Parathyroid adenoma (tissue), 2 donors: ENCODE measurements at regions not wholly inside any gene's neighbourhood (a gene's known extent, or its start where the extent isn't known, plus 50 kb on each side); places are given as distances from the start of the nearest gene placed in this dataset.
"Not testable (repeated sequence)": the region's sequence is repeated elsewhere in the genome, so short reads cannot be mapped to it uniquely, and the experiment has no call there.

Experiments used
- H2AFZ ChIP-seq: fragments of 300-600 bp; sonication (generic); one replicate; pipeline ENCODE4 v1.7.0; 2017; ENCODE audit warnings: antibody characterized with exemption, mild to moderate bottlenecking
- H3K27ac ChIP-seq: fragments of 300-600 bp; sonication (generic); one replicate; pipeline ENCODE4 v1.7.0; 2017
- H3K27me3 ChIP-seq: fragments of 300-600 bp; sonication (generic); one replicate; pipeline ENCODE4 v1.7.0; 2017; ENCODE audit warnings: low read length; ENCODE audit not compliant: control insufficient read depth, insufficient read depth
- H3K36me3 ChIP-seq: fragments of 300-600 bp; sonication (generic); one replicate; pipeline ENCODE4 v1.7.0; 2017; ENCODE audit warnings: low read length; ENCODE audit not compliant: control insufficient read depth, insufficient read depth
- H3K4me1 ChIP-seq: fragments of 300-600 bp; sonication (generic); one replicate; pipeline ENCODE4 v1.7.0; 2017; ENCODE audit warnings: control low read depth
- H3K4me2 ChIP-seq: fragments of 300-600 bp; sonication (generic); one replicate; pipeline ENCODE4 v1.7.0; 2017; ENCODE audit warnings: low read length
- H3K4me3 ChIP-seq: fragments of 300-600 bp; sonication (generic); one replicate; pipeline ENCODE4 v1.7.0; 2017; ENCODE audit warnings: low read depth, low read length
- H3K79me2 ChIP-seq: fragments of 300-600 bp; sonication (generic); one replicate; pipeline ENCODE4 v1.7.0; 2017; ENCODE audit warnings: control low read depth
- H3K9ac ChIP-seq: fragments of 300-600 bp; sonication (generic); one replicate; pipeline ENCODE4 v1.7.0; 2017; ENCODE audit warnings: mild to moderate bottlenecking
- H3K9me3 ChIP-seq: fragments of 300-600 bp; sonication (generic); one replicate; pipeline ENCODE4 v1.7.0; 2017; ENCODE audit warnings: low read length; ENCODE audit not compliant: control insufficient read depth
- TF ChIP-seq, protein P1 (sequence below): fragments of 300-600 bp; sonication (generic); IDR thresholded peaks from one replicate; pipeline ENCODE4 v1.7.0; 2017; ENCODE audit warnings: antibody characterized with exemption, mild to moderate bottlenecking
- donor health status: primary hyperparathyroidism.

DNA sequence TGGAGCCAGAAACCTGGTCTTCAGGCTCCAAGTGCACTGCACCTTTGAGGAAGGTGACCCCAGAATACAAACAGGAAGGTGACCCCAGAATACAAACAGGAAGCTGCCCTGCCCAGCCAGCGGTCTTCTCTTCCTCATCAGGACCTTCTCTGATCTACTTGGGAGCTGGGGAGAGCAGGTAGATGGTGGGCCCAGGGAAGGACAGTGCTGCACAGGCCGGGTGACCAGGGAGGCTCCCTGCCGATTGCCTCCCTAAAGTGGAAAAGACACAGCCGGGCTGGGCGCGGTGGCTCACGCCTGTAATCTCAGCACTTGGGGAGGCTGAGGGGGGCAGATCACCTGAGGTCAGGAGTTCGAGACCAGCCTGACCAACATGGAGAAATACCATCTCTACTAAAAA lies 151.8 kb upstream of the CHST15 start:
- Histone ChIP-seq H3K9me3 (no peaks in the 10 kb centered on the region), H3K79me2 (no peaks in the 10 kb centered on the region)

DNA sequence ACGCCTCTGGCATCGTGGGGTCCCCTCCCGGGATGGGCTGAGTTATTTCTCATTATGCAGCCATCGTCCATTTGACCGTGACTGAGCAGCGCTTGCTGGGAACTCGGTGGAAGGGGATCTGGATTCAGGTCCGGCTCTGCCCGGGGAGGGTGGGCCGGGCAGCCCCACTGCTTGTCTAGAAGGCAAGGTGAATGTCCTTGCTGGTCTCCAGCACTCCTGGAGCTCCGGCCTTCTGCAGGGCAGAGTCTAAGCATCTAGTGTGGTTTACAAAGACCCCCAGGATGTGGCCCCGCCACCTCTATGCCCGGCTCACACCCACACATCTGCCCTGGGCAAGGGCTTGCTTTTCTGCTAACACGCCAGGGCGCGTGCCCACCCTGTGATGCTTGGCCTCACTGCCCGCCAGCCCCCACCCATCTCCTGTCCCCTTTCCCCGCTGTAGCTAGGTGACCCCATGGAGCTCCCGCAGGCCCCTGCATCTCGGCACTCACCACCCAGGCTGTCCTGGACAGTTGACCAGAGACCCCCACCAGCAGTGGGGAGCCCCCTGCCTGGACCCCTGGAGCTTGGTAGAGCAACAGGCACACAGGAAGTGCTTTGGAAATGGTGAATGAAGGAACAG lies 151.0 kb upstream of the CHST15 start:
- Histone ChIP-seq H3K4me1 (no peaks in the 10 kb centered on the region), H3K4me2 (no peak overlapping the region), H3K4me3 (no peak overlapping the region), H2AFZ (no peak overlapping the region), H3K9ac (no peak overlapping the region), H3K27me3 (no peaks in the 10 kb centered on the region), H3K27ac (no peak overlapping the region), H3K9me3 (no peaks in the 10 kb centered on the region), H3K36me3 (no peaks in the 10 kb centered on the region), H3K79me2 (no peaks in the 10 kb centered on the region)
- TF ChIP-seq, protein P1, sequence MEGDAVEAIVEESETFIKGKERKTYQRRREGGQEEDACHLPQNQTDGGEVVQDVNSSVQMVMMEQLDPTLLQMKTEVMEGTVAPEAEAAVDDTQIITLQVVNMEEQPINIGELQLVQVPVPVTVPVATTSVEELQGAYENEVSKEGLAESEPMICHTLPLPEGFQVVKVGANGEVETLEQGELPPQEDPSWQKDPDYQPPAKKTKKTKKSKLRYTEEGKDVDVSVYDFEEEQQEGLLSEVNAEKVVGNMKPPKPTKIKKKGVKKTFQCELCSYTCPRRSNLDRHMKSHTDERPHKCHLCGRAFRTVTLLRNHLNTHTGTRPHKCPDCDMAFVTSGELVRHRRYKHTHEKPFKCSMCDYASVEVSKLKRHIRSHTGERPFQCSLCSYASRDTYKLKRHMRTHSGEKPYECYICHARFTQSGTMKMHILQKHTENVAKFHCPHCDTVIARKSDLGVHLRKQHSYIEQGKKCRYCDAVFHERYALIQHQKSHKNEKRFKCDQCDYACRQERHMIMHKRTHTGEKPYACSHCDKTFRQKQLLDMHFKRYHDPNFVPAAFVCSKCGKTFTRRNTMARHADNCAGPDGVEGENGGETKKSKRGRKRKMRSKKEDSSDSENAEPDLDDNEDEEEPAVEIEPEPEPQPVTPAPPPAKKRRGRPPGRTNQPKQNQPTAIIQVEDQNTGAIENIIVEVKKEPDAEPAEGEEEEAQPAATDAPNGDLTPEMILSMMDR = no peak

More for the DNA sequence above, 151.8 kb upstream of the CHST15 start:
- Histone ChIP-seq H3K4me3 (no peak overlapping the region), H3K9ac (no peak overlapping the region), H2AFZ (no peak overlapping the region), H3K36me3 (no peaks in the 10 kb centered on the region), H3K27me3 (no peaks in the 10 kb centered on the region), H3K4me2 (no peak overlapping the region), H3K27ac (no peak overlapping the region), H3K4me1 (no peaks in the 10 kb centered on the region)
- TF ChIP-seq, protein P1 = no peak

DNA sequence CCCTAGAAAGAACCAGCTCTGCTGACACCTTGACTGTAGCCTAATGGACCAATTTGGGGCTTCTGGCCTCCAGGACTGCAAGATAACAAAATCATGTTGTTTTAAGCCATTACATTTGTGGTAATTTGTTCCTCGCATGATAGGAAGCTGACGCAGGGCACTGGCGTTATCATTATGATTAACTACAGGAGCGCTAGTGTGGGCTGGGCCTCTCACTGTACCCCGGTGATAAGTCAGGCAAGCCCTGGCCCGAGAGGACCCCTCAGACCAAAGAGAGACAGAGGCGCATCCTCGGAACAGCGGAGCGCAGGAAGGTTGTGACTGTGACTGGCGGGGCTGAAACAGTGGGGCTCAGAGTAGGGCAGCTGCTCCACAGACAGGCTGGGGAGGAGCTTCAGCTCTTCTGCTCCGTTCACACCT lies 150.3 kb upstream of the CHST15 start:
- Histone ChIP-seq H3K36me3 (no peaks in the 10 kb centered on the region), H2AFZ (no peak overlapping the region), H3K27ac (no peak overlapping the region), H3K4me1 (no peaks in the 10 kb centered on the region), H3K4me2 (no peak overlapping the region), H3K4me3 (no peak overlapping the region), H3K9ac (no peak overlapping the region), H3K9me3 (no peaks in the 10 kb centered on the region), H3K79me2 (no peaks in the 10 kb centered on the region), H3K27me3 (no peaks in the 10 kb centered on the region)
- TF ChIP-seq, protein P1 = no peak

- H3K4me1 ChIP-seq = no peaks in the 10 kb centered on the region
- no peaks in the 10 kb centered on the region for H3K27me3 ChIP-seq
- H2AFZ ChIP-seq = no peak overlapping the region
- TF ChIP-seq, protein P1 = no peak
- H3K79me2 ChIP-seq = no peaks in the 10 kb centered on the region
- H3K27ac ChIP-seq = no peak overlapping the region
- H3K36me3 ChIP-seq = no peaks in the 10 kb centered on the region
- H3K9ac ChIP-seq = no peak overlapping the region
- H3K9me3 ChIP-seq = no peaks in the 10 kb centered on the region
- no peak overlapping the region for H3K4me2 ChIP-seq
- no peak overlapping the region for H3K4me3 ChIP-seq
These were observed 149.4 kb upstream of the CHST15 start for GRCh38 chr10:124242791-124243190.

GRCh38 chr10:124242365-124242764 lies 149.0 kb upstream of the CHST15 start:
- TF ChIP-seq, protein P1 = no peak
- H3K4me2 ChIP-seq = no peak overlapping the region
- H2AFZ ChIP-seq = no peak overlapping the region
- no peak overlapping the region for H3K4me3 ChIP-seq
- no peaks in the 10 kb centered on the region for H3K4me1 ChIP-seq
- no peaks in the 10 kb centered on the region for H3K36me3 ChIP-seq
- no peaks in the 10 kb centered on the region for H3K79me2 ChIP-seq
- no peaks in the 10 kb centered on the region for H3K27me3 ChIP-seq
- H3K27ac ChIP-seq = no peak overlapping the region
- no peaks in the 10 kb centered on the region for H3K9me3 ChIP-seq
- no peak overlapping the region for H3K9ac ChIP-seq

- H3K27me3 ChIP-seq, H3K9ac ChIP-seq, H3K27ac ChIP-seq, H2AFZ ChIP-seq, H3K4me2 ChIP-seq, H3K79me2 ChIP-seq, H3K36me3 ChIP-seq, H3K4me3 ChIP-seq, H3K9me3 ChIP-seq, H3K4me1 ChIP-seq: not testable (repeated sequence)
These were observed 148.1 kb upstream of the CHST15 start for GRCh38 chr10:124241510-124241909.
